VCaP (cell line): ENCODE measurements at regions not wholly inside any gene's neighbourhood (a gene's known extent, or its start where the extent isn't known, plus 50 kb on each side); places are given as distances from the start of the nearest gene placed in this dataset.

Source experiments
- H3K27ac ChIP-seq: fragments of 450-650 bp; 2 replicates; pipeline ENCODE4 v1.5.1; 2017
- TF ChIP-seq, protein P1 (sequence below): fragments of 450-650 bp; conservative IDR thresholded peaks from 2 replicates; pipeline ENCODE4 v1.5.1; 2017; ENCODE audit warnings: mild to moderate bottlenecking, moderate library complexity

DNA sequence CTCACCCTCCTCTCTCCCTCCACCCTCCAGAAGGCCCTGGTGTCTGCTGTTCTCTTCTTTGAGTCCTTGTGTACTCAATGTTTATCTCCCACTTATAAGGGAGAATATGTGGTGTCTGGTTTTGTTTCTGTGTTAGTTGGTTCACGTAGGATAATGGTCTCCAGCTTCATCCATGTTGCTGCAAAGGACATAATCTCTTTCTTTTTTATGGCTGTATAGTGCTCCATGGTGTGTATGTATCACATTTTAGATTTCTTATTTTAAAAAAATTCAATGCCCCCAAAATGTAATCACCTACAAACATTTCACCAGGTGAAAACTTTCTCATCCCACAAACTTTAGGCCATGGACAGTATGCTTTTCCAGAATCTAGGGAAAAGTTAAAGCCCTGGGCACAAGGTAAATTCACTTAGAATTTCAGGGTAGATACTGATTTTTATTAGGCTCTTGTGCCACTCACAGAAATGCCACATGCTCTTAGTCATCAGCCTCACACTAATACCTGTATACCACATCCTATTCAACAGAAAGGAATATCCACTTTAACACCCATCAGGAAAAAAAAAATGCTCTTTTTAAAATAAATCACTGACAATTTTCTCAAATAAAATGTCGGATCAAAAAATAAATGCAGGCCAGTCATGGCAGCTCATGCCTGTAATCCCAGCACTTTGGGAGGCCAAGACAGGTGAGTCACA lies 104.8 kb upstream of the ENPP6 start:
- TF ChIP-seq, protein P1, sequence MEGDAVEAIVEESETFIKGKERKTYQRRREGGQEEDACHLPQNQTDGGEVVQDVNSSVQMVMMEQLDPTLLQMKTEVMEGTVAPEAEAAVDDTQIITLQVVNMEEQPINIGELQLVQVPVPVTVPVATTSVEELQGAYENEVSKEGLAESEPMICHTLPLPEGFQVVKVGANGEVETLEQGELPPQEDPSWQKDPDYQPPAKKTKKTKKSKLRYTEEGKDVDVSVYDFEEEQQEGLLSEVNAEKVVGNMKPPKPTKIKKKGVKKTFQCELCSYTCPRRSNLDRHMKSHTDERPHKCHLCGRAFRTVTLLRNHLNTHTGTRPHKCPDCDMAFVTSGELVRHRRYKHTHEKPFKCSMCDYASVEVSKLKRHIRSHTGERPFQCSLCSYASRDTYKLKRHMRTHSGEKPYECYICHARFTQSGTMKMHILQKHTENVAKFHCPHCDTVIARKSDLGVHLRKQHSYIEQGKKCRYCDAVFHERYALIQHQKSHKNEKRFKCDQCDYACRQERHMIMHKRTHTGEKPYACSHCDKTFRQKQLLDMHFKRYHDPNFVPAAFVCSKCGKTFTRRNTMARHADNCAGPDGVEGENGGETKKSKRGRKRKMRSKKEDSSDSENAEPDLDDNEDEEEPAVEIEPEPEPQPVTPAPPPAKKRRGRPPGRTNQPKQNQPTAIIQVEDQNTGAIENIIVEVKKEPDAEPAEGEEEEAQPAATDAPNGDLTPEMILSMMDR: no peak
- no peak overlapping the region for H3K27ac ChIP-seq

DNA sequence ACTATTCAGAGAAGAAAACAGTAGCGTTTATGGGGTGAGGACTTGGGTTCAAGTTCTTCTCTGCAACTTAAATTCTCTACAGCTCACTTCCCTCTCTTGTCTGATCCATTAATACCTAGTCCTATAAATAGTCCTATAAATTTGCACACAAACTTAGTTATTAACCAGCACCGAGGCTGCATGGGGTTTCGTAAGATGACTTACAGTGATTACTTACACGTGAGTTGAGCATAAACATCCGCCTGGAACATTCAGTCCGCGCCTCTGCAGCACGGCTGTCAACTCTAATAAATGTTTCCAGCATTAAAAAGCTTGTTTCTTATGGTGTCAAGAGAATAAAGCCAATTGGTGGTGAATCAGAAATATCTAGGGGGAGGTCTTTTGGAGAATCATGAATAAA lies 103.0 kb upstream of the ENPP6 start:
- TF ChIP-seq, protein P1: no peak
- H3K27ac ChIP-seq: no peak overlapping the region

DNA sequence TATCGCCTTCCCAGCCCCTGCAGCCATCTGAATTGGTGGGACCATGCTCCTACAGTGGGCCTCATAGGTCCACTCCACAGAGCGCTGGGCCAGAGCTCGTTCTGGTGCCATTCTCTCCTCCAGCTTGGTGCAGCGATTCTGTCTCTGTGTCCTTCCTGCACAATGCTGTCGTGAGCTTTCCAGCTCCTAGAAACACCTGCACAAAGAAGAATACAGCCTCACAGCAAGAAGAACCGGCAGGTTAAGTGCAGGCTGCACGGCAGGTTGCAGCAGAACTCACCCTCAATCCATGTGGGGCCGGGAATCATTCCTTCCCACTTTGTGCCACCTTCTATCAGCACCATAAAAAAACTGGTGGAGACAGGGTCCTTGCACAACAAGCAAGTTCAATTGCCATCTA lies 101.2 kb upstream of the ENPP6 start:
- no peak overlapping the region for H3K27ac ChIP-seq
- TF ChIP-seq, protein P1: no peak

DNA sequence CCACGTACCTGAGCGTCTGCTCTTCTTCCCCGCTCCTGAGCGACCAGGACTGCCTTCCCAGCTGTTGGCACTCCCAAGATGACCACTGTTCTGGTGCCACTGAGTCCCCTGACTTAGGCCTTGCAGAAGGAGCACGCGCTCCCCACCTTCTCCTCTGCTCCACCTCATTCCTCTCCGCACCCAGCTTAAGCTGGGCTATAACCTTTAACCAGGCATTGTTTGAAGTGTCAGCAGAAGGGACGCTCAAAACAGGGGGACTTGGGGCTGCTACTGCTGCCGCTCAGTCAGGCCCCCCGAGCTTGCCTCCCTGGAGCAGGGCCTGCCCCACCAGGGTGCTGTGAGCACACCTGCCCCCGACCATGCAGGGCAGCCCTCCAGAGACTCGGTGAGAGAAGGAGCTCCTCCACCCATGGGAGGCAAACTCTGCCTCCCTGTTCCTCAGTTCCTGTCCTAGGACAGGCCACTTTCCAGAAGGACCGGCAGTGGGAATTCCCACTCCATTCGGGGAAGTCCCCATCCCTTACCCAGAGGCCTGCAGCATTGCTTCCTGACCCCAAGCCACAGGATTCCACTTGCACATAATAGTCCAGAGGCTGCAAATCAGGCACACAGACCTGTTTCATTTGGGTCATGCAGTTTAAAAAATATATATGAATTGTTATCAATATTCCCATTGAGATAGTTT lies 99.7 kb upstream of the ENPP6 start:
- TF ChIP-seq, protein P1: no peak
- H3K27ac ChIP-seq: no peak overlapping the region

DNA sequence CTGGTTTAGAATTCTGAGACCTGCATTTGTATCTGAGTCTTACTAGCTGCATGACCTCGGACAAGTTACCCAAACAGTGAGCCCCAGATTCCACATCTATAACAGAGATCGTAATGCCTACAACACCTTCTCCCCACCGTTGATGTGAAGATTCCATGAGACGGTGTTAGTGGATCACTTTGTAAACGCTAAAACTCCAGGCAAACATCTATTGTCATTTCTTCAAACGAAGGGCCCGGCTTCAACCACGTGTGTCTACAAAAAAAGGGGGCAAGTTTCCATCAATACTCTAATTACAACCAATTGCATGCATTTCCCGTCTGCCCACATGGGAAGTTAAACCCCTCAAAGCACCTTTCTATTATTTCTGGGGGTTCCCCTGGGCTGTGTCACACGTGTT lies 99.1 kb upstream of the ENPP6 start:
- H3K27ac ChIP-seq: no peak overlapping the region
- TF ChIP-seq, protein P1: no peak

DNA sequence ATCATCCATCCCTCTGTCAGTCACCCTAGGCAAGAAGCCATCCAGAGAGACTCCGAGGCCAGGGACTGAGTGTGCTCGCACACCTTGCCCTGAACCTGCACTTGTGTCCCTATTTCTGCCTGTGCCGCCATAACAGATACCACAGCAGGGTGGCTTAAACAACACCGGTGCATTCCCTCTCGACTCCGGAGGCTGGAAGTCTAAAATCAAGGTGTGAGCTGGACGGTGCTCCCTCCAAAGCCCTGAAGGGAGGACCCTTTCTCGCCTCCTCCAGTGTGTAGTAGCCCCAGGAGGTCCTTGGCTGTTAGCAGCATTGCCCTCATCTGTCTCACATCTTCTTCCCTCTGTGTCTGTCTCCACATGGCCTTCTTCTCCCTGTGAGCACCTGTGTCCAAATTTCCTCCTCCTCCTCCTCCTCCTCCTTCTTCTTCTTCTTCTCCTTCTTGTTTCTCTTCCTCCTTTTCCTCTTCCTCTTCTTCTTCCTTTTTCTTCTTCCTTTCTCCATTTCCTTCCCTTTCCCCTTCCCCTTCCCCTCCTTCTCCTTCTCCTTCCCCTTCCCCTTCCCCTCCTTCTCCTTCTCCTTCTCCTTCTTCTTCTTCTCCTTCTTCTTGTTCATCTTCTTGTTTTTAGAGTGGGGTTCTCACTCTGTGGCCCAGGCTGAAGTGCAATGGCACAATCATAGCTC lies 98.1 kb upstream of the ENPP6 start:
- H3K27ac ChIP-seq: no peak overlapping the region

More for the DNA sequence above, 98.1 kb upstream of the ENPP6 start:
- TF ChIP-seq, protein P1: no peak
